Endothelial cell of umbilical vein (primary cell): ENCODE measurements at regions not wholly inside any gene's neighbourhood (a gene's known extent, or its start where the extent isn't known, plus 50 kb on each side); places are given as distances from the start of the nearest gene placed in this dataset.

Experiments used
- BruUV-seq: library from RNA; stranded (reverse); fragments of 400-500 nt; replicated peaks from 2 replicates; lab custom pipeline; 2021; lab: Mats Ljungman, UMichigan
- CTCF ChIA-PET: fragments of 300-600, 350-600 bp; sonication (Branson Sonifier 250); formaldehyde crosslinking; loops from one replicate; lab custom pipeline; 2021; ENCODE audit warnings: antibody characterized with exemption, inconsistent platforms; lab: Charles Lee
- POLR2A ChIA-PET: fragments of 300-600, 350-600 bp; sonication (Branson Sonifier 250); formaldehyde crosslinking; loops from one replicate; lab custom pipeline; 2021; ENCODE audit warnings: antibody characterized with exemption, inconsistent platforms; lab: Charles Lee
- DNase-seq: peaks from one replicate; pipeline ENCODE4 v3.0.0-alpha.2; 2011; ENCODE audit warnings: low read depth, low spot score
- FAIRE-seq: peaks from 2 replicates; lab custom pipeline; 2011; peaks lifted over from hg19 to GRCh38; lab: Jason Lieb, UNC
- H2AFZ ChIP-seq: 2 replicates; pipeline ENCODE4 v1.6.0; 2012; ENCODE audit warnings: low read depth, low read length, control low read depth, inconsistent platforms
- H3K27ac ChIP-seq: 2 replicates; pipeline ENCODE4 v1.5.1; 2011; ENCODE audit warnings: low read depth, mild to moderate bottlenecking, control low read depth, low read length, moderate library complexity; ENCODE audit not compliant: insufficient read depth
- H3K27me3 ChIP-seq, 2 experiments: 2 replicates each; pipeline versions ENCODE4 v1.6.0 to v1.6.1; 2011; ENCODE audit warnings: low read length in 2 of 2, mixed read lengths in 1 of 2; ENCODE audit not compliant: control insufficient read depth in 2 of 2, insufficient read depth in 2 of 2
- H3K36me3 ChIP-seq, 2 experiments: 2 replicates in 1 of 2; 3 replicates in 1 of 2; pipeline ENCODE4 v1.5.1; 2011; ENCODE audit warnings: low read length in 2 of 2, mild to moderate bottlenecking in 1 of 2, moderate library complexity in 1 of 2; ENCODE audit not compliant: control insufficient read depth in 2 of 2, insufficient read depth in 2 of 2; ENCODE audit errors: extremely low read depth in 1 of 2
- H3K4me1 ChIP-seq: 3 replicates; pipeline ENCODE4 v1.5.1; 2011; ENCODE audit warnings: mild to moderate bottlenecking, low read length; ENCODE audit not compliant: control insufficient read depth, insufficient read depth; ENCODE audit errors: extremely low read depth
- H3K4me2 ChIP-seq: 2 replicates; pipeline ENCODE4 v1.6.1; 2011; ENCODE audit warnings: low read length, control low read depth, mixed read lengths; ENCODE audit not compliant: insufficient read depth
- H3K4me3 ChIP-seq, 3 experiments: fragments of 200-600 bp in 1 of 3; sonication (generic), shearing (Covaris generic) in 1 of 3; replicated peaks in 1 of 3; 2 replicates each; pipeline ENCODE4 v1.5.1; 2011 to 2016; ENCODE audit warnings: control low read depth in 3 of 3, low read length in 3 of 3, mild to moderate bottlenecking in 2 of 3, inconsistent platforms in 1 of 3, low read depth in 1 of 3, moderate library complexity in 1 of 3; ENCODE audit not compliant: insufficient read depth in 1 of 3
- H3K79me2 ChIP-seq: 2 replicates; pipeline ENCODE4 v1.6.0; 2012; ENCODE audit warnings: low read length, inconsistent platforms; ENCODE audit not compliant: control insufficient read depth, insufficient read depth
- H3K9ac ChIP-seq: replicated peaks from 2 replicates; pipeline ENCODE3; 2011; ENCODE audit warnings: low read length, control low read depth; ENCODE audit not compliant: insufficient read depth; ENCODE audit errors: extremely low read depth
- H3K9me1 ChIP-seq: replicated peaks from 3 replicates; pipeline ENCODE4 v1.6.0; 2011; ENCODE audit warnings: mild to moderate bottlenecking, low read length; ENCODE audit not compliant: control insufficient read depth, insufficient read depth; ENCODE audit errors: extremely low read depth
- H3K9me3 ChIP-seq: replicated peaks from 2 replicates; pipeline ENCODE4 v1.5.1; 2012; ENCODE audit warnings: low read length, inconsistent platforms; ENCODE audit not compliant: control insufficient read depth, insufficient read depth
- H4K20me1 ChIP-seq: replicated peaks from 2 replicates; pipeline ENCODE3; 2011; ENCODE audit warnings: mild to moderate bottlenecking, low read length; ENCODE audit not compliant: control insufficient read depth, insufficient read depth; ENCODE audit errors: extremely low read depth
- EZH2 ChIP-seq: IDR thresholded peaks from 2 replicates; pipeline ENCODE4 v1.6.1; 2012; ENCODE audit warnings: borderline replicate concordance, low read depth, mild to moderate bottlenecking, moderate library complexity, low read length, inconsistent platforms; ENCODE audit not compliant: severe bottlenecking
- FOS ChIP-seq: IDR thresholded peaks from 2 replicates; pipeline ENCODE4 v1.6.1; 2011; ENCODE audit warnings: mild to moderate bottlenecking, low read length, moderate library complexity, borderline replicate concordance; ENCODE audit not compliant: insufficient read depth
- GATA2 ChIP-seq: IDR thresholded peaks from 2 replicates; pipeline ENCODE4 v1.7.0; 2011; ENCODE audit warnings: low read depth, mild to moderate bottlenecking, moderate library complexity, mixed read lengths, low read length; ENCODE audit not compliant: insufficient read length, insufficient read depth
- JUN ChIP-seq: IDR thresholded peaks from 2 replicates; pipeline ENCODE4 v1.6.1; 2011; ENCODE audit warnings: borderline replicate concordance, low read depth; ENCODE audit not compliant: insufficient read length, insufficient read depth
- MYC ChIP-seq: IDR thresholded peaks from one replicate; pipeline ENCODE4 v1.6.1; 2011; ENCODE audit warnings: mild to moderate bottlenecking, low read depth, low read length
- POLR2A ChIP-seq: IDR thresholded peaks from 2 replicates; pipeline ENCODE4 v1.6.1; 2012; ENCODE audit warnings: low read depth, mild to moderate bottlenecking, control low read depth, low read length
- POLR2AphosphoS5 ChIP-seq: IDR thresholded peaks from 2 replicates; pipeline ENCODE4 v1.6.1; 2012; ENCODE audit warnings: low read depth, mild to moderate bottlenecking, control low read depth, low read length, moderate library complexity; ENCODE audit not compliant: insufficient read depth
- dilution Hi-C: fragments of 300-500 bp; cut with MboI; formaldehyde crosslinking; loops from one replicate; pipeline ENCODE4 v1.15.0; 2019; ENCODE audit warnings: low sequenced_read_pairs; ENCODE audit not compliant: extremely low pct_ligation_motif_present
- intact Hi-C: fragments of 100-400 bp; cut with micrococcal nuclease; formaldehyde crosslinking; loops from one replicate; pipeline ENCODE4 v1.10.0; 2022
- TF ChIP-seq, protein P1 (sequence below): IDR thresholded peaks from 2 replicates; pipeline ENCODE4 v1.6.1; 2011; ENCODE audit not compliant: insufficient read depth, insufficient read length
- TF ChIP-seq, protein P2 (sequence below), 2 donors: IDR thresholded peaks; 1 replicate in 1 of 2; 2 replicates in 1 of 2; pipeline ENCODE4 v1.5.1; 2011; ENCODE audit warnings: low read length in 2 of 2, mild to moderate bottlenecking in 2 of 2, moderate library complexity in 2 of 2, control low read depth in 1 of 2, inconsistent platforms in 1 of 2, low read depth in 1 of 2; ENCODE audit not compliant: insufficient read depth in 1 of 2; ENCODE audit errors: extremely low read depth in 1 of 2

DNA sequence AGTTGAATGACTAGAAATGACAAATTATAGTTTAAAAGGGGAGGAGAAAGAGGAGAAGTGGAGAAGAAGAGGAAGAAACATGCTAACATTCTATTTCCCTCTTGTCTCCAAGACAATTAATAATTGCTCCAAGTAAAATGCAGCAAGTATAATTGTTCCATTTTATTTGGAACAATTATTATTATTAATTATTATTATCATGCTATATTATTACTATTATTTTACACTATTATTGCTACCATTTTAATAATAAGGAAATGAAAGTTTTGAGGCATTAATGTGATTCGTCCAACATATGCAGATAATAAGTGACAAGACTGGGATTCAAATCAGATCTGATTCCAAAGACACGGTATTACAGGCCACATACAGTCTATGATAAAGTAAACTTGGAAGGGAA lies 293.6 kb upstream of the ZC3H12C start:
- no peak for FAIRE-seq

DNA sequence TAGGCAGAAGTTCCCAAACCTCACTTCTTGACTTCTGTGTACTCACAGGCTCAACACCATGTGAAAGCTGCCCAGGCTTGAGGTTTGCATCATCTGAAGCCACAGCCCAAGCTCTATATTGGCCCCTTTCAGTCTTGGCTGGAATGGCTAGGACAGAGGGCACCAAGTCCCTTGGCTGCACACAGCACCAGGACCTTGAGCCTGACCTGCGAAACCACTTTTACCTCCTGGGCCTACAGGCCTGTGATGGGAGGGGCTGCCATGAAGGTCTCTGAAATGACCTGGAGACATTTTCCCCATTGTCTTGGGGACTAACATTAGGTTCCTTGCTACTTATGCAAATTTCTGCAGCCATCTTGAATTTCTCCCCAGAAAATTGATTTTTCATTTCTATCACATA lies 288.3 kb upstream of the ZC3H12C start:
- Histone ChIP-seq H4K20me1 (no peaks in the 10 kb centered on the region), H3K9me1 (no peaks in the 10 kb centered on the region), H3K27ac (no peak overlapping the region), H2AFZ (no peak overlapping the region), H3K4me2 (no peak overlapping the region), H3K79me2 (no peaks in the 10 kb centered on the region), H3K4me3 (no peak overlapping the region), H3K9ac (no peak overlapping the region), H3K9me3 (no peaks in the 10 kb centered on the region), H3K36me3 (no peaks in the 10 kb centered on the region), H3K27me3 (no peaks in the 10 kb centered on the region), H3K4me1 (no peaks in the 10 kb centered on the region)
- DNase-seq (no peak), FAIRE-seq (no peak)
- TF ChIP-seq JUN (no peak), EZH2 (no peak), FOS (no peak), POLR2AphosphoS5 (no peak), GATA2 (no peak), MYC (no peak), POLR2A (no peak)
- TF ChIP-seq, protein P1, sequence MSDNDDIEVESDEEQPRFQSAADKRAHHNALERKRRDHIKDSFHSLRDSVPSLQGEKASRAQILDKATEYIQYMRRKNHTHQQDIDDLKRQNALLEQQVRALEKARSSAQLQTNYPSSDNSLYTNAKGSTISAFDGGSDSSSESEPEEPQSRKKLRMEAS = no peak
- TF ChIP-seq, protein P2, sequence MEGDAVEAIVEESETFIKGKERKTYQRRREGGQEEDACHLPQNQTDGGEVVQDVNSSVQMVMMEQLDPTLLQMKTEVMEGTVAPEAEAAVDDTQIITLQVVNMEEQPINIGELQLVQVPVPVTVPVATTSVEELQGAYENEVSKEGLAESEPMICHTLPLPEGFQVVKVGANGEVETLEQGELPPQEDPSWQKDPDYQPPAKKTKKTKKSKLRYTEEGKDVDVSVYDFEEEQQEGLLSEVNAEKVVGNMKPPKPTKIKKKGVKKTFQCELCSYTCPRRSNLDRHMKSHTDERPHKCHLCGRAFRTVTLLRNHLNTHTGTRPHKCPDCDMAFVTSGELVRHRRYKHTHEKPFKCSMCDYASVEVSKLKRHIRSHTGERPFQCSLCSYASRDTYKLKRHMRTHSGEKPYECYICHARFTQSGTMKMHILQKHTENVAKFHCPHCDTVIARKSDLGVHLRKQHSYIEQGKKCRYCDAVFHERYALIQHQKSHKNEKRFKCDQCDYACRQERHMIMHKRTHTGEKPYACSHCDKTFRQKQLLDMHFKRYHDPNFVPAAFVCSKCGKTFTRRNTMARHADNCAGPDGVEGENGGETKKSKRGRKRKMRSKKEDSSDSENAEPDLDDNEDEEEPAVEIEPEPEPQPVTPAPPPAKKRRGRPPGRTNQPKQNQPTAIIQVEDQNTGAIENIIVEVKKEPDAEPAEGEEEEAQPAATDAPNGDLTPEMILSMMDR (IDR thresholded peaks at IDR 0.05; ENCODE audit: extremely low read depth in 1 of 2, insufficient read depth in 1 of 2, low read depth in 1 of 2, low read length in 2 of 2) = no peak
- dilution Hi-C loops = no loop called here
- POLR2A ChIA-PET = no interaction called here
- CTCF ChIA-PET = no interaction called here
- no TSS peak for BruUV-seq
- intact Hi-C loops = no loop called here

More for the DNA sequence above, 293.6 kb upstream of the ZC3H12C start:
- H3K4me3 ChIP-seq = no peak overlapping the region
- H3K27me3 ChIP-seq = no peaks in the 10 kb centered on the region
- H3K36me3 ChIP-seq = no peaks in the 10 kb centered on the region
- ChIA-PET POLR2A (no interaction called here), CTCF (no interaction called here)
- no peak overlapping the region for H2AFZ ChIP-seq
- no peaks in the 10 kb centered on the region for H4K20me1 ChIP-seq
- H3K79me2 ChIP-seq = no peaks in the 10 kb centered on the region
- no peak overlapping the region for H3K9ac ChIP-seq
- TF ChIP-seq JUN = no peak
- no peak for TF ChIP-seq POLR2A
- no peak for TF ChIP-seq MYC
- no peak for TF ChIP-seq FOS
- DNase-seq = no peak
- H3K9me1 ChIP-seq = no peaks in the 10 kb centered on the region
- dilution Hi-C loops = no loop called here
- no peaks in the 10 kb centered on the region for H3K4me1 ChIP-seq
- BruUV-seq = no TSS peak
- intact Hi-C loops = no loop called here
- H3K4me2 ChIP-seq = no peak overlapping the region
- H3K9me3 ChIP-seq = no peaks in the 10 kb centered on the region
- no peak overlapping the region for H3K27ac ChIP-seq
